Bronchial epithelial cell (primary cell): ENCODE measurements at regions not wholly inside any gene's neighbourhood (a gene's known extent, or its start where the extent isn't known, plus 50 kb on each side); places are given as distances from the start of the nearest gene placed in this dataset.
A peak's percentile ranks its signal among the peaks of the same experiment; 100 is the strongest.

Source experiments
- DNase-seq: peaks from one replicate; pipeline ENCODE4 v3.0.0-alpha.2; 2010; ENCODE audit warnings: low read depth
- FAIRE-seq: peaks from 2 replicates; lab custom pipeline; 2011; peaks lifted over from hg19 to GRCh38; lab: Jason Lieb, UNC
- H3K27me3 ChIP-seq: 2 replicates; pipeline ENCODE4 v1.5.1; 2011; ENCODE audit warnings: low read length; ENCODE audit not compliant: control insufficient read depth, insufficient read depth
- H3K36me3 ChIP-seq: 2 replicates; pipeline ENCODE4 v1.5.1; 2011; ENCODE audit warnings: low read length; ENCODE audit not compliant: control insufficient read depth, insufficient read depth
- H3K4me3 ChIP-seq: 2 replicates; pipeline ENCODE4 v1.5.1; 2011; ENCODE audit warnings: mild to moderate bottlenecking, low read depth, low read length, control low read depth
- CTCF ChIP-seq: IDR thresholded peaks from 2 replicates; pipeline ENCODE4 v1.5.1; 2011; ENCODE audit warnings: mild to moderate bottlenecking, moderate library complexity, low read length, control low read depth, inconsistent platforms; ENCODE audit not compliant: insufficient read depth, severe bottlenecking

- H3K36me3 ChIP-seq, result no peaks in the 10 kb centered on the region
- H3K27me3 ChIP-seq, result no peaks in the 10 kb centered on the region
- TF ChIP-seq CTCF, result no peak
- H3K4me3 ChIP-seq, result no peak overlapping the region
- no peak for FAIRE-seq
- DNase-seq, result no peak
Measured at GRCh38 chr11:83374311-83374710, 88.1 kb upstream of the CCDC90B start.

- no peak for TF ChIP-seq CTCF
- DNase-seq (no peak), FAIRE-seq (no peak)
- H3K36me3 ChIP-seq, result no peaks in the 10 kb centered on the region
- no peak overlapping the region for H3K4me3 ChIP-seq
- H3K27me3 ChIP-seq, result no peaks in the 10 kb centered on the region
Measured at GRCh38 chr11:83371489-83371888, 85.3 kb upstream of the CCDC90B start.

- Histone ChIP-seq H3K4me3 (no peak overlapping the region), H3K36me3 (no peaks in the 10 kb centered on the region), H3K27me3 (no peaks in the 10 kb centered on the region)
- no peak for TF ChIP-seq CTCF
- DNase-seq (no peak), FAIRE-seq (no peak)
Measured at GRCh38 chr11:83367745-83368144, 81.6 kb upstream of the CCDC90B start.

- no peaks in the 10 kb centered on the region for H3K27me3 ChIP-seq
- no peak for TF ChIP-seq CTCF
- no peak overlapping the region for H3K4me3 ChIP-seq
- DNase-seq (peak; percentile 21), FAIRE-seq (no peak)
- no peaks in the 10 kb centered on the region for H3K36me3 ChIP-seq
Measured at GRCh38 chr11:83364500-83365045, 78.4 kb upstream of the CCDC90B start.

GRCh38 chr11:83363312-83363711 lies 77.1 kb upstream of the CCDC90B start:
- DNase-seq (no peak), FAIRE-seq (no peak)
- Histone ChIP-seq H3K4me3 (no peak overlapping the region), H3K27me3 (no peaks in the 10 kb centered on the region), H3K36me3 (no peaks in the 10 kb centered on the region)
- TF ChIP-seq CTCF, result no peak

GRCh38 chr11:83361831-83362230 lies 75.7 kb upstream of the CCDC90B start:
- Histone ChIP-seq H3K4me3 (no peak overlapping the region), H3K27me3 (no peaks in the 10 kb centered on the region), H3K36me3 (no peaks in the 10 kb centered on the region)
- FAIRE-seq (no peak), DNase-seq (no peak)
- no peak for TF ChIP-seq CTCF
